Mesenchymal stem cell (in vitro differentiated cells and primary cell): ENCODE measurements at regions not wholly inside any gene's neighbourhood (a gene's known extent, or its start where the extent isn't known, plus 50 kb on each side); places are given as distances from the start of the nearest gene placed in this dataset.
A peak's percentile ranks its signal among the peaks of the same experiment; 100 is the strongest.

Experiments used
- DNase-seq: peaks from one replicate; pipeline ENCODE4 v3.0.0-alpha.2; 2013
- H2AFZ ChIP-seq: one replicate; pipeline ENCODE4 v1.6.1; 2013; ENCODE audit warnings: low read depth, mild to moderate bottlenecking, control low read depth, inconsistent platforms, low read length, moderate library complexity
- H2AK5ac ChIP-seq: 2 replicates; pipeline ENCODE4 v1.6.1; 2013; ENCODE audit warnings: low read length, moderate library complexity, mild to moderate bottlenecking, inconsistent platforms; ENCODE audit not compliant: severe bottlenecking
- H2BK120ac ChIP-seq: one replicate; pipeline ENCODE4 v1.6.1; 2013; ENCODE audit warnings: low read depth, mild to moderate bottlenecking, inconsistent platforms, low read length, moderate library complexity
- H2BK12ac ChIP-seq, 2 experiments: one replicate each; pipeline ENCODE4 v1.6.1; 2013; ENCODE audit warnings: inconsistent platforms in 2 of 2, low read length in 2 of 2, mild to moderate bottlenecking in 2 of 2, moderate library complexity in 2 of 2, control low read depth in 1 of 2
- H2BK15ac ChIP-seq: one replicate; pipeline ENCODE4 v1.6.1; 2013; ENCODE audit warnings: mild to moderate bottlenecking, low read depth, inconsistent platforms; ENCODE audit not compliant: poor library complexity, severe bottlenecking
- H2BK5ac ChIP-seq: 2 replicates; pipeline ENCODE4 v1.6.1; 2013; ENCODE audit warnings: low read depth, mild to moderate bottlenecking, low read length, control low read depth, inconsistent platforms; ENCODE audit not compliant: poor library complexity, severe bottlenecking
- H3K14ac ChIP-seq, 2 experiments: one replicate each; pipeline ENCODE4 v1.6.1; 2013; ENCODE audit warnings: inconsistent platforms in 2 of 2, low read length in 2 of 2, control low read depth in 1 of 2, mild to moderate bottlenecking in 1 of 2, moderate library complexity in 1 of 2
- H3K18ac ChIP-seq, 2 experiments: one replicate each; pipeline ENCODE4 v1.6.1; 2013; ENCODE audit warnings: inconsistent platforms in 2 of 2, low read length in 2 of 2, control low read depth in 1 of 2, low read depth in 1 of 2, mild to moderate bottlenecking in 1 of 2
- H3K23ac ChIP-seq, 2 experiments: one replicate each; pipeline ENCODE4 v1.6.1; 2013; ENCODE audit warnings: inconsistent platforms in 2 of 2, low read length in 2 of 2, mild to moderate bottlenecking in 2 of 2, moderate library complexity in 2 of 2, control low read depth in 1 of 2
- H3K27ac ChIP-seq: 2 replicates; pipeline ENCODE4 v1.5.1; 2013; ENCODE audit warnings: mild to moderate bottlenecking, moderate library complexity, low read length, control low read depth, inconsistent platforms; ENCODE audit not compliant: poor library complexity, severe bottlenecking
- H3K27me3 ChIP-seq, 2 experiments: 2 replicates each; pipeline versions ENCODE4 v1.6.1 to v1.7.0; 2013; ENCODE audit warnings: low read length in 2 of 2, mild to moderate bottlenecking in 2 of 2, moderate library complexity in 2 of 2, control low read depth in 1 of 2, inconsistent platforms in 1 of 2; ENCODE audit not compliant: control insufficient read depth in 1 of 2, insufficient read depth in 1 of 2
- H3K36me3 ChIP-seq, 2 experiments: 2 replicates each; pipeline versions ENCODE4 v1.6.1 to v1.7.0; 2013; ENCODE audit warnings: low read length in 2 of 2, control low read depth in 1 of 2, inconsistent platforms in 1 of 2, low read depth in 1 of 2, mild to moderate bottlenecking in 1 of 2; ENCODE audit not compliant: insufficient read depth in 2 of 2, control insufficient read depth in 1 of 2
- H3K4ac ChIP-seq, 2 experiments: one replicate each; pipeline ENCODE4 v1.6.1; 2013; ENCODE audit warnings: inconsistent platforms in 2 of 2, low read length in 2 of 2, mild to moderate bottlenecking in 2 of 2, moderate library complexity in 2 of 2, control low read depth in 1 of 2, low read depth in 1 of 2
- H3K4me1 ChIP-seq: 2 replicates; pipeline ENCODE4 v1.6.1; 2013; ENCODE audit warnings: low read depth, low read length, control low read depth; ENCODE audit not compliant: control insufficient read depth, insufficient read depth
- H3K4me2 ChIP-seq: 2 replicates; pipeline ENCODE4 v1.6.1; 2013; ENCODE audit warnings: low read length, mild to moderate bottlenecking, inconsistent platforms; ENCODE audit not compliant: poor library complexity, severe bottlenecking
- H3K4me3 ChIP-seq, 2 experiments: 2 replicates each; pipeline versions ENCODE4 v1.5.1 to v1.7.0; 2013; ENCODE audit warnings: low read length in 2 of 2, mild to moderate bottlenecking in 2 of 2, control low read depth in 1 of 2, low read depth in 1 of 2; ENCODE audit not compliant: insufficient read depth in 1 of 2
- H3K79me1 ChIP-seq: replicated peaks from 2 replicates; pipeline ENCODE4 v1.6.1; 2013; ENCODE audit warnings: mild to moderate bottlenecking, control low read depth, low read length, inconsistent platforms; ENCODE audit not compliant: poor library complexity, severe bottlenecking
- H3K9ac ChIP-seq: 2 replicates; pipeline ENCODE4 v1.7.0; 2013; ENCODE audit warnings: mild to moderate bottlenecking, low read length, moderate library complexity
- H3K9me3 ChIP-seq: 2 replicates; pipeline ENCODE4 v1.7.0; 2013; ENCODE audit warnings: mild to moderate bottlenecking, low read length; ENCODE audit not compliant: control insufficient read depth
- H4K8ac ChIP-seq: one replicate; pipeline ENCODE4 v1.6.1; 2013; ENCODE audit warnings: inconsistent platforms, mild to moderate bottlenecking, low read length, moderate library complexity
- H4K91ac ChIP-seq: one replicate; pipeline ENCODE4 v1.6.1; 2013; ENCODE audit warnings: mild to moderate bottlenecking, low read length, inconsistent platforms
- WGBS: methylation state at CpG from one replicate; pipeline ENCODE4 v1.1.7; 2013; ENCODE audit warnings: mixed read lengths; 5-methylcytosine and 5-hydroxymethylcytosine counted together

DNA sequence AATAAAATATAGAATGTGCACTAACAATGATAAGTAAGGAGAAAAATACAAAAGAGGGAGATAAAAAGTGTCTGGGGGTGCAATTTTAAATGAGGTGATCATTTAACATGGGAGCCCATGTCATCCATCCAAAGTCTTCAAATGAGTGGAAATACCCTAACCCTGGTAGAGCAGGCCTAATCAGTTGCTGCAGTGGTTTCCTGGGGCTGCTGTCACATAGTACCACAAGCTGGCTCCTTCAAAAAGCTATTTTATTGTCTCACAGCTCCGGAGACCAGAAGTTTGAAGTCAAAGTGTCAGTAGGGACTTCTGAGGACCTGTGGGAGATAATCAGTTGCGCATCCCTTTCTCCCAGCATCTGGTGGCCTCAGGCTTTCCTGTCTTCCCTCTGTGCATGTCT lies 717.9 kb downstream of the DIAPH3 start:
- no peak overlapping the region for H4K91ac ChIP-seq
- H2AK5ac ChIP-seq, result peak overlapping the region; percentile 58
- H2BK12ac ChIP-seq, result no peak overlapping the region
- no peak overlapping the region for H2BK15ac ChIP-seq
- no peaks in the 10 kb centered on the region for H3K79me1 ChIP-seq
- no peak overlapping the region for H3K23ac ChIP-seq
- no peak overlapping the region for H2BK5ac ChIP-seq
- no peaks in the 10 kb centered on the region for H3K27me3 ChIP-seq
- no peak overlapping the region for H3K4ac ChIP-seq
- no peak overlapping the region for H3K9ac ChIP-seq
- H2BK120ac ChIP-seq, result no peak overlapping the region
- H3K14ac ChIP-seq, result no peak overlapping the region
- H4K8ac ChIP-seq, result no peak overlapping the region
- no peak overlapping the region for H2AFZ ChIP-seq
- H3K27ac ChIP-seq, result no peak overlapping the region
- H3K18ac ChIP-seq, result no peak overlapping the region
- 67% methylated on average over 2 of the region's 2 CpGs for WGBS
- DNase-seq, result no peak
- H3K4me3 ChIP-seq, result no peak overlapping the region
- no peaks in the 10 kb centered on the region for H3K36me3 ChIP-seq
- H3K9me3 ChIP-seq, result no peaks in the 10 kb centered on the region
- H3K4me1 ChIP-seq, result peaks cover 2% of the 10 kb centered on the region
- no peak overlapping the region for H3K4me2 ChIP-seq

DNA sequence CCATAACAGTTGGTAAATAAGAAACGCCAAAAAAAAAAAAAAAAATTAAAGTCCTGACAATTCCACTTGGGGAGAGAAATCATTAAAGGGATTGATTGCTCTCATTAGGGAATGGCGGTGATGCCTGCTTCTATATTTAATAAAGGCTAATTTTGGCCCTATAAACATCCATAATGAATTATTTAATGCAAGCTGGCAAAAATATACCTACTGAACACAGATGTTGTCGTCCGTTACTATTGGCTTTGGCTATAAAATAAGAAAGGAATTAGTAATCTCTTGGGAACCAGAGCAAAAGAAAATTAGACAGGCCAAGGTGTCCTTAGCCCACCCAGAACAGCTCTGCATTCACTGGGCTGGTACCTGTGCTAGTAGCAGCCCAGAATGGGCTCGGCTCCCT lies 717.3 kb downstream of the DIAPH3 start:
- 100% methylated on average over 2 of the region's 5 CpGs for WGBS
- H3K9me3 ChIP-seq, result no peaks in the 10 kb centered on the region
- H3K4me1 ChIP-seq, result peaks cover 2% of the 10 kb centered on the region
- no peak overlapping the region for H3K14ac ChIP-seq
- H4K91ac ChIP-seq, result no peak overlapping the region
- no peaks in the 10 kb centered on the region for H3K27me3 ChIP-seq
- no peak overlapping the region for H2AFZ ChIP-seq
- no peak overlapping the region for H3K4me3 ChIP-seq
- H2BK120ac ChIP-seq, result no peak overlapping the region
- no peak overlapping the region for H3K18ac ChIP-seq
- H2BK15ac ChIP-seq, result no peak overlapping the region
- H3K9ac ChIP-seq, result no peak overlapping the region
- H4K8ac ChIP-seq, result no peak overlapping the region
- no peak overlapping the region for H3K23ac ChIP-seq
- no peak overlapping the region for H2AK5ac ChIP-seq
- no peak overlapping the region for H3K27ac ChIP-seq
- DNase-seq, result no peak
- H2BK12ac ChIP-seq, result no peak overlapping the region
- H3K79me1 ChIP-seq, result no peaks in the 10 kb centered on the region
- H3K4ac ChIP-seq, result no peak overlapping the region
- no peaks in the 10 kb centered on the region for H3K36me3 ChIP-seq
- H2BK5ac ChIP-seq, result no peak overlapping the region
- H3K4me2 ChIP-seq, result no peak overlapping the region

DNA sequence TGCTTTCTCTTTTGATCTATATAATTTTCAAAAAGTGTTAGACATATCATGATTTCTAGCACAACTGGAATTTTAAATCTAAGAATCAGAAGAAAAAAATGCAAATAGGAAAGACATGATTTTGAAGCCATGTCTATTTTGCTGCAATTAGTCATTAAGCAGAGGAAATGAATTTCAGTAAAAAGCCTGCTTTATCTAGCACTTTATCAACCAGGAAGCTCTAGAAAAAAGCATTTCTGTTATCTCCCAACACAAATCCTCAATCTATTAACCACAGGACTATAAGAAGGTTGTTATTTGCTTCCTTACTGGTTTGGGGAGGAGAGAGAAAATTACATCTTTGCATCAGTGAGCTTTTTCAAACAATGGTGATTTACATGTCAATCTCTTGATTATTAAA lies 716.7 kb downstream of the DIAPH3 start:
- no peak overlapping the region for H3K23ac ChIP-seq
- no peak overlapping the region for H3K27ac ChIP-seq
- peaks cover 2% of the 10 kb centered on the region for H3K4me1 ChIP-seq
- H3K4me3 ChIP-seq, result no peak overlapping the region
- no peak overlapping the region for H3K14ac ChIP-seq
- H3K79me1 ChIP-seq, result no peaks in the 10 kb centered on the region
- no peak overlapping the region for H2AK5ac ChIP-seq
- H3K4ac ChIP-seq, result no peak overlapping the region
- no peaks in the 10 kb centered on the region for H3K9me3 ChIP-seq
- H4K8ac ChIP-seq, result no peak overlapping the region
- H3K18ac ChIP-seq, result no peak overlapping the region
- no peak overlapping the region for H2BK12ac ChIP-seq
- DNase-seq, result no peak
- H2AFZ ChIP-seq, result no peak overlapping the region
- H2BK5ac ChIP-seq, result no peak overlapping the region
- no peak overlapping the region for H4K91ac ChIP-seq
- H2BK15ac ChIP-seq, result no peak overlapping the region
- H3K27me3 ChIP-seq, result no peaks in the 10 kb centered on the region
- H3K9ac ChIP-seq, result no peak overlapping the region
- H3K36me3 ChIP-seq, result no peaks in the 10 kb centered on the region
- H2BK120ac ChIP-seq, result no peak overlapping the region
- H3K4me2 ChIP-seq, result no peak overlapping the region

DNA sequence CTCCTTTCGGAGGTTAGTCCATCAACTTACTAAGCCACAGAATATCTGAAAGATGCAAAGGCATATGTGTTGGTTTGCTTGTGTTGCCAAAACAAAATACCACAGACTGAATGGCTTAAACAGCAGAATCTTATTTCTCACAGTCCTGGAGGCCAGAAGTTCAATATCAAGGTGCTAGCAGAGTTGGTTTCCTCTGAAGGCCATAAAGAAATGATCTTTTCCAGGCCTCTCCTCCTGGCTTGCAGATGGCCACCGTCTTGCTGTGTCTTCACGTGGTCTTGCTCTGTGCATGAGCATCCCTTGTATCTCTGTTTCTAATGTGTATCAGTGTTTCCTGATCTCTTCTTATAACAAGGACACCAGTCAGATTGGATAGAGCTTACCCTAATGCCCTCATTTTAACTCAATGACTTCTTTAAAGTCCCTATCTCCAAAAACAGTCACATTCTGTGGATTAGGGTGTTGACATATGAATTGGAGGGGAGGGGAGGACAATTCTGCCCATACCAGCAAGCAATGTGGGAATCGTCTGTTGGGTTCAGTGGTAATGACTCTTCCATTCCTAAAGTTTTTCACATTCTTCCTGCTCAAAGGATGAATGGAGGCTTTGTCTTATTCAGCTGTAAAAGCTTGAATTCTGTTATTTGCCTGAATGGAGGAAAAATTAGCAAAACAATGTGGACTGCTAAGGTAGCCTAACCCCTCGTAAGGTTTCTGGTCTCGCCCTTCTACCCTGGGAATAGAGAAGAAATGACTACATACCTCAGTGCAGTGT lies 715.7 kb downstream of the DIAPH3 start:
- no peak overlapping the region for H3K14ac ChIP-seq
- peak overlapping the region in 1 of 2 experiments; percentile 94 for H2BK12ac ChIP-seq
- H2AFZ ChIP-seq, result no peak overlapping the region
- H3K4me1 ChIP-seq, result peaks cover 2% of the 10 kb centered on the region
- no peak overlapping the region for H4K91ac ChIP-seq
- no peak for DNase-seq
- H3K36me3 ChIP-seq, result no peaks in the 10 kb centered on the region
- no peak overlapping the region for H3K23ac ChIP-seq
- peak overlapping the region; percentile 75 for H2AK5ac ChIP-seq
- no peak overlapping the region for H4K8ac ChIP-seq
- H3K4ac ChIP-seq, result no peak overlapping the region
- H3K18ac ChIP-seq, result no peak overlapping the region
- no peak overlapping the region for H2BK15ac ChIP-seq
- H3K9ac ChIP-seq, result no peak overlapping the region
- H3K4me3 ChIP-seq, result no peak overlapping the region
- peak overlapping the region; percentile 59 for H3K27ac ChIP-seq
- H2BK5ac ChIP-seq, result no peak overlapping the region
- no peak overlapping the region for H3K4me2 ChIP-seq
- 52% methylated on average over 5 of the region's 6 CpGs for WGBS
- no peaks in the 10 kb centered on the region for H3K27me3 ChIP-seq
- no peaks in the 10 kb centered on the region for H3K9me3 ChIP-seq
- no peaks in the 10 kb centered on the region for H3K79me1 ChIP-seq
- no peak overlapping the region for H2BK120ac ChIP-seq
